Muscle layer of duodenum (tissue), 2 donors: ENCODE measurements at regions not wholly inside any gene's neighbourhood (a gene's known extent, or its start where the extent isn't known, plus 50 kb on each side); places are given as distances from the start of the nearest gene placed in this dataset.
"Not testable (repeated sequence)": the region's sequence is repeated elsewhere in the genome, so short reads cannot be mapped to it uniquely, and the experiment has no call there.

Experiments
- H3K27ac ChIP-seq: one replicate; pipeline ENCODE4 v1.7.0; 2013; ENCODE audit warnings: mild to moderate bottlenecking, low read length
- H3K27me3 ChIP-seq: one replicate; pipeline ENCODE4 v1.7.0; 2013; ENCODE audit warnings: low read depth, mild to moderate bottlenecking, control low read depth, low read length
- H3K36me3 ChIP-seq, 2 donors: one replicate each; pipeline ENCODE4 v1.7.0; 2013; ENCODE audit warnings: low read length in 2 of 2, control low read depth in 1 of 2, mild to moderate bottlenecking in 1 of 2; ENCODE audit not compliant: insufficient read depth in 2 of 2, control insufficient read depth in 1 of 2
- H3K4me1 ChIP-seq, 2 donors: one replicate each; pipeline ENCODE4 v1.7.0; 2013; ENCODE audit warnings: low read length in 2 of 2, mild to moderate bottlenecking in 2 of 2, control low read depth in 1 of 2, moderate library complexity in 1 of 2; ENCODE audit not compliant: insufficient read depth in 2 of 2, control insufficient read depth in 1 of 2
- H3K4me3 ChIP-seq, 2 donors: one replicate each; pipeline ENCODE4 v1.7.0; 2013; ENCODE audit warnings: low read length in 2 of 2, low read depth in 1 of 2, mild to moderate bottlenecking in 1 of 2
- H3K9me3 ChIP-seq, 2 donors: one replicate each; pipeline ENCODE4 v1.7.0; 2013; ENCODE audit warnings: low read length in 2 of 2, control low read depth in 1 of 2, mild to moderate bottlenecking in 1 of 2; ENCODE audit not compliant: control insufficient read depth in 1 of 2
- donor health status: healthy.

- not testable (repeated sequence) for H3K27me3 ChIP-seq, H3K4me1 ChIP-seq, H3K27ac ChIP-seq, H3K36me3 ChIP-seq, H3K4me3 ChIP-seq, H3K9me3 ChIP-seq
Measured at GRCh38 chr15:20267051-20267730, 274.4 kb downstream of the GOLGA6L6 start.

- H3K27ac ChIP-seq, result not testable (repeated sequence)
Measured at GRCh38 chr15:20265710-20266109, 275.9 kb downstream of the GOLGA6L6 start.

GRCh38 chr15:20261321-20262280 is 280.0 kb downstream of the GOLGA6L6 start:
- not testable (repeated sequence) for H3K9me3 ChIP-seq, H3K36me3 ChIP-seq, H3K4me3 ChIP-seq, H3K27me3 ChIP-seq, H3K27ac ChIP-seq, H3K4me1 ChIP-seq

More at GRCh38 chr15:20265710-20266109, 275.9 kb downstream of the GOLGA6L6 start:
- not testable (repeated sequence) for H3K4me1 ChIP-seq, H3K4me3 ChIP-seq, H3K36me3 ChIP-seq, H3K9me3 ChIP-seq, H3K27me3 ChIP-seq

GRCh38 chr15:20260650-20261049 is 280.9 kb downstream of the GOLGA6L6 start:
- H3K27ac ChIP-seq, H3K4me1 ChIP-seq, H3K9me3 ChIP-seq, H3K36me3 ChIP-seq, H3K4me3 ChIP-seq, H3K27me3 ChIP-seq: not testable (repeated sequence)

- H3K27me3 ChIP-seq, H3K36me3 ChIP-seq, H3K4me3 ChIP-seq: not testable (repeated sequence)
Measured at GRCh38 chr15:20259559-20260190, 281.9 kb downstream of the GOLGA6L6 start.

DNA sequence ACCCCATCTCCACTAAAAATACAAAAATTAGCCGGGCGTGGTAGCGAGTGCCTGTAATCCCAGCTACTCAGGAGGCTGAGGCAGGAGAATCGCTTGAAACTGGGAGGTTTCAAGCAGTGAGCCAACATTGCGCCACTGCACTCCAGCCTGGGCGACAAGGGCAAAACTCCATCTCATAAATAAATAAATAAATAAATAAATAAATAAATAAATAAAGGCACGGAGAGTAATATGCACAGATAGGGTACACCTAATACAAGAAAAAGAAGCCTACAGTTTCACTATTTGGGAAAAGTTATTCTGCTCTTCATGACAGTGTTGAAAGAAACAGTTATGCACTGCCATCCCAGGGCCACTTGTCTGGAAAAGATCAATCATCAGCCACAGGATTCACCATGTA is 285.2 kb downstream of the GOLGA6L6 start:
- not testable (repeated sequence) for H3K27ac ChIP-seq, H3K27me3 ChIP-seq, H3K9me3 ChIP-seq, H3K4me3 ChIP-seq, H3K36me3 ChIP-seq, H3K4me1 ChIP-seq

More at GRCh38 chr15:20259559-20260190, 281.9 kb downstream of the GOLGA6L6 start:
- H3K27ac ChIP-seq, H3K4me1 ChIP-seq, H3K9me3 ChIP-seq: not testable (repeated sequence)

DNA sequence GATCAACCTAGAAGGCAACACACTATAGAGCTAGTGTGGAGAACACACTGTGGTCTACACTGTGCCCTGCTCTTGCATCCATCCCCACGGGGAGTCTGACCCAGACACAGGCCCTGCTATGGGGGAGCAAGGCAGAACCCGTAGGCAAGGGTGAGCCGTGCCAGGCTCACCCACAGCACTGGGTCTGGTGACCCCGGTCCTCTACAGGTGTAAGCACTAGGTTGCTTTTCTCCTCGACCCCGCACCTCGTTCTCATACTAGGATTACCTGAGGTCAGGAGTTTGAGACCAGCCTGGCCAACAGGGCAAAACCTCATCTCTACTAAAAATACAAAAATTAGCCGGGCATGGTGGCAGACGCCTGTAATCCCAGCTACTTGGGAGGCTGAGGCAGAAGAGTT is 286.0 kb downstream of the GOLGA6L6 start:
- not testable (repeated sequence) for H3K9me3 ChIP-seq, H3K36me3 ChIP-seq, H3K27me3 ChIP-seq, H3K27ac ChIP-seq, H3K4me1 ChIP-seq, H3K4me3 ChIP-seq

DNA sequence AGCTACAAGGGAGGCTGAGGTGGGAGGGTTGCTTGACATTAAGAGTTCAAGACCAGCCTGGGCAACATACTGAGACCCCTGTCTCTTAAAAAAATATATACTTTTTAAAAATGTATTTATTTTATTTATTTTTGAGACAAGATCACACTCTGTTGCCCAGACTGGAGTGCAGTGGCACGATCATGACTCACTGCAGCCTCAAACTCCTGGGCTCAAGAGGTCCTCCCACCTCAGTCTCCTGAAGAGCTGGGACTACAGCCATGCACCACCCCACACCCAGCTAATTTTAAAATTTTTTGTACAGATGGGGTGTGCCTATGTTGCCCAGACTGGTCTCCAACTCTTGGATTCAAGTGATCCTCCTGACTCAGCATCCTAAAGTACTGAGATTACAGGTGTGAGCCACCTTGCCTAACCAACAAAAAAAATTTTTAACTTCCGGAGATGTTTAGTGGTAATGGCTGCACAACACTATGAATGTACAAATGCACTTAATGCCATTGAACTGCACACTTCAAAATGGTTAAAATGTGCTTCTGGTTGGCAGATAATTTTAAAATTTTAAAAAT is 288.5 kb downstream of the GOLGA6L6 start:
- H3K9me3 ChIP-seq, H3K36me3 ChIP-seq, H3K4me3 ChIP-seq, H3K27me3 ChIP-seq, H3K27ac ChIP-seq, H3K4me1 ChIP-seq: not testable (repeated sequence)

DNA sequence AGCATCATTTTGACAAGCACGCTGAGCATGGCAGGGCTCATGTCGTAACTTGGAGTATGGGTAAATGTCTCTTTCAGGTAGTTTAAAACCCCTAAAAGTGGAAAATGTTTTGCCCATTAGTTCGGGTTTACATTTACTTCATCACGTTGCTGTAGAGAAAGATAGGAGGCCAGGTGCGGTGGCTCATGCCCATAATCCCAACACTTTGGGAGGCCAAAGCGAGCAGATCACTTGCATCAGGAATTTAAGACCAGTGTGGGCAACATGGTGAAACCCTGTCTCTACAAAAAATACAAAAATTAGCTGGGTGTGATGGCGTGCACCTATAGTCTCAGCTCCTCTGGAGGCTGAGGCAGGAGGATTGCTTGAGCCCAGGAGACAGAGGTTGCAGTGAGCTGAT is 289.6 kb downstream of the GOLGA6L6 start:
- not testable (repeated sequence) for H3K4me1 ChIP-seq, H3K27ac ChIP-seq, H3K9me3 ChIP-seq, H3K36me3 ChIP-seq, H3K27me3 ChIP-seq, H3K4me3 ChIP-seq

GRCh38 chr15:20251214-20252005 is 290.2 kb downstream of the GOLGA6L6 start:
- H3K4me3 ChIP-seq, H3K4me1 ChIP-seq, H3K9me3 ChIP-seq, H3K27ac ChIP-seq, H3K27me3 ChIP-seq, H3K36me3 ChIP-seq: not testable (repeated sequence)

DNA sequence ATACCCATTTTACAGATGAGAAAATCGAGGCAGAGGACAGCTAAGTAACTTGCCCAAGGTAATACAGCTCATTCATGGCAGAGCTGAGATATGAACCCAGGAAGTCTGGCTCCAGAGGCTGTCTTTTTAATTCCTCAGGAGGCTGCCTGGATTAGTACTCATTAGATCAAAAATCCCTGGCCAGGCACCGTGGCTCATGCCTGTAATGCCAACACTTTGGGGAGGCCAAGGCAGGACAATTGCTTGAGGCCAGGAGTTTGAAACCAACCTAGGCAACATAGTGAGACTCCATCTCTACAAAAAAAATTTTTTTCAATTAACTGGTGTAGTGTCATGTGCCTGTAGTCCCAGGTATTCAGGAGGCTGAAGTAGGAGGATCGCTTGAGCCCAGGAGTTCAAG is 291.4 kb downstream of the GOLGA6L6 start:
- not testable (repeated sequence) for H3K27me3 ChIP-seq, H3K4me3 ChIP-seq, H3K9me3 ChIP-seq, H3K27ac ChIP-seq, H3K4me1 ChIP-seq, H3K36me3 ChIP-seq
